ENCODE measurements at regions not wholly inside any gene's neighbourhood (a gene's known extent, or its start where the extent isn't known, plus 50 kb on each side); places are given as distances from the start of the nearest gene placed in this dataset.

- TF ChIP-seq ZNF462 (CRISPR knock-in tag; IDR thresholded peaks at IDR 0.05) (no peak), ZNF114 (CRISPR knock-in tag; IDR thresholded peaks at IDR 0.05) (no peak), ETS1 (IDR thresholded peaks at IDR 0.05) (no peak), JUNB (IDR thresholded peaks at IDR 0.05; ENCODE audit: unreplicated experiment) (no peak), CREB1 (CRISPR knock-in tag; IDR thresholded peaks at IDR 0.05; ENCODE audit: low read depth) (no peak), CTCF (conservative IDR thresholded peaks at IDR 0.05; ENCODE audit: low read depth in 2 of 2) (no peak)
These were observed 150.1 kb downstream of the HAO1 start (continued) for GRCh38 chr20:7790189-7790588.

Measured in GM23338 (cell line).